HG02798 (cell line): ENCODE measurements at regions not wholly inside any gene's neighbourhood (a gene's known extent, or its start where the extent isn't known, plus 50 kb on each side); places are given as distances from the start of the nearest gene placed in this dataset.
"Not testable (repeated sequence)": the region's sequence is repeated elsewhere in the genome, so short reads cannot be mapped to it uniquely, and the experiment has no call there.

ENCODE experiments used
- ATAC-seq: cut with Tn5 transposase; IDR thresholded peaks from one replicate; pipeline ENCODE4 v1.9.1; 2021; ENCODE audit warnings: mild to moderate bottlenecking; ENCODE audit not compliant: unreplicated experiment, poor library complexity

GRCh38 chr10:28354511-28354910 lies 51.6 kb upstream of the MPP7 start:
- ATAC-seq = no peak

DNA sequence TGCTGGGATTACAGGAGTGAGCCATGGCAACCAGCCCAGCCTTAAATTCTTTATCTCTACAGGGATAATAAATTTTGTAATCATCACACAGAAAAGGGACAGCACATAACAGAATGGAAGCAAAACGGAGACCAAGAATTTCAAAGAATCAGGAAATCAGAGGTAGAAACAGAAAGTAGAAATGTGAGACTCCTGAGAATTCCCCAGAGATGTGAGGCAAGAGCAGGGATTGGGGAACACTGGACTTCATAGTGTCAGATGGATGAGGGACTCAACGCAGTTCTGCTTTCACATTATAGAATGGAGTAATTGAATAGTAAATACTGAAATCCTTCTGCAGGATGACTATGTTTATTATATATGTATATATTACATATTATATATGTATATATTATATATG lies 52.5 kb upstream of the MPP7 start:
- no peak for ATAC-seq

GRCh38 chr10:28359334-28359733 lies 56.5 kb upstream of the MPP7 start:
- no peak for ATAC-seq

DNA sequence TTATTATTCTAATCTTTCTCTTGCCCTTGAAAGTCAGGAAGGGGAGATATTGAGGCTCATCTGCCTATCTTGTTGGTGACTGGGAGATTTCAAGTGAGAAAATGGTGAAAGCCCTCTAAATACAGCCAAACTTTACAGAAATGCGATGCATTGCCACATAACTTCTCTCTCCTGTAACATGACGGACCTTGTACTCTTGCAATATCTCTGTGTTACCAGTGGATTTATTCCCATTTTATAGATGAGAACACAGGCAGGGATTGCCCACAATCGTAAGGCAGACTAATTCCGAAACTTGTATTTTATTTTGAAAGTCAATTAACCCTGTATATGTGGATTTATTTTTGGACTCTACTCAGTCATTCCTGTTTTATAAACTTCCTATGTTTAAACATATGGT lies 57.3 kb upstream of the MPP7 start:
- ATAC-seq = no peak

DNA sequence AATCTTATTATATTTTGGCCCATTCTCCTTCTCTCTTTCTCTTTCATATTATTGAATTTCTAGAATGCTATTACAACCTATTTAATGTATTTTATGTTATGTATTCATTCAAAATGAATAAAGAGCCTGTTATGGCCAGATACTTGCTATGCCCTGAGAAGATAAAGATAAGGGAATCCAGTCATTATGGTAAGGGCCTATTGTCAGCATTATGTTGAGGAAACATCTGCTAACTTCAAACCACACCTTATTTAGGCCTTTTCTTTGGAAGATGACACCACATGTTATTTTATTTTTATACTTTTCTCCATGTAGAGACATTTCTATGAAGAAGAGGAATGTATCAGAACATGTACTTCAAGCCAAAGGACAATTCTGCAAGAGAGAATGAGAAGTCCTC lies 60.5 kb upstream of the MPP7 start:
- ATAC-seq = no peak

- ATAC-seq = no peak
Observed at GRCh38 chr10:28365840-28366239, 63.0 kb upstream of the MPP7 start.

- ATAC-seq = no peak
Observed at GRCh38 chr10:28366994-28367393, 64.1 kb upstream of the MPP7 start.

DNA sequence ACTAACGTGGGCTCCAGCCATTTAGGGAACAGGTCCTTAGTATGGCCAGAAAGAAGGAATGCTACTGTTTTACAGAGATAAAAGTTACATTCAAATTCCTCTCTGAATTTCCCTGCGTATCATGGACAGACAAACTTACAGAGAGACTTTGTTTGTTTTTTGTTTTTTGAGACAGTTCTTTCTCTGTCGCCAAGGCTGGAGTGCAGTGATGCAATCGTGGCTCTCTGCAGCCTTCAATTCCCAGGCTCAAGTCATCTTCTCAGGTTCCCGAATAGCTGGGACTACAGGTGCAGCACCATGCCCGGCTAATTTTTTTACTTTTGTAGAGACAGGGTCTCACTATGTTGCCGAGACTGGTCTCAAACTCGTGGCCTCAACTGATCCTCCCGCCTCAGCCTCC lies 64.5 kb upstream of the MPP7 start:
- no peak for ATAC-seq

- peak; percentile 81 for ATAC-seq
Observed at GRCh38 chr10:28367929-28368484, 65.1 kb upstream of the MPP7 start.

GRCh38 chr10:28370107-28370835 lies 67.4 kb upstream of the MPP7 start:
- ATAC-seq = no peak

DNA sequence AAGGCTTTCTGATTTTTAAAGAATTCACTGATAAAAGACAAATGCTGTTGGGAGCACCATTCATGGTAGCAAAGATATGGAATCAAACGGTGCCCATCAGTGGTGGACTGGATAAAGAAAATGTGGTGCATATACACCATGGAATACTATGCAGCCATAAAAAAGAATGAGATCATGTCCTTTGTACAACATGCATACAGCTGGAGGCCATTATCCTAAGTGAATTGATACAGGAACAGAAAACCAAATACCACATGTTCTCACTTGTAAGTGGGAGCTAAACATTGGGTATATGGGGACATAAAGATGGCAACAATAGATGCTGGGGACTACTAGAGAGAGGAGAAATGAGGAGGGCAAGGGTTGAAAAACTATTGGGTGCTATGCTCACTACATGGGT lies 68.8 kb upstream of the MPP7 start:
- not testable (repeated sequence) for ATAC-seq

GRCh38 chr10:28374036-28374435 lies 71.2 kb upstream of the MPP7 start:
- no peak for ATAC-seq

- no peak for ATAC-seq
Observed at GRCh38 chr10:28375399-28376354, 72.8 kb upstream of the MPP7 start.

DNA sequence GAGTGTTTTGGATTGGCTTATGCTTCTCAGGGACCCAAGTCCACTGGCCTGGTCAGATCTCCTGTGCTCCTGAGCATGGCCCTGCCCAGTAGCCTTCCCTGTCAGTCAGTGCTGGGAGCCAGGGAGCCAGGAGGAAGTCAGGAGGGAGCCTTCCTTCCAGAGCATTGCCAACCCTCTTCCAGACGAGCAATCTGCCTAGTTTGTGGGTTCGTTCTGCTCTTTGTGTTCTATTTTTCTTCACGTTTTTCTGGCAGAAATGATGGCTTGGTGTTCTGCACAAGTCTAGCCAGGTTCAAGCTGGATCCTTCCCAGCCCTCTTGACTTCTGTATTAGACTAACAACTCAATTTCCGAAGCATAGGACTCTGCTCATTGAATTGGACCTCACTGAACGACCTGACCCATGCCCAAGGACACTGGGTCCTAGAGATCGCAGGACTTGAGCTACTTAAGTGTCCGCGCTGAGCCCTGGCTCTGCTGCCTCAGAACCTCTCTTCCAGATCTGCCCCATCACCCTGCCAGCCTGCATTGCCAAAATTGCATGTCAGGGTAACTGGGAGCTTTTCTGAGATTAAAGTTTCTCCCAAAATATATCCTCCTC lies 76.2 kb upstream of the MPP7 start:
- ATAC-seq = no peak

DNA sequence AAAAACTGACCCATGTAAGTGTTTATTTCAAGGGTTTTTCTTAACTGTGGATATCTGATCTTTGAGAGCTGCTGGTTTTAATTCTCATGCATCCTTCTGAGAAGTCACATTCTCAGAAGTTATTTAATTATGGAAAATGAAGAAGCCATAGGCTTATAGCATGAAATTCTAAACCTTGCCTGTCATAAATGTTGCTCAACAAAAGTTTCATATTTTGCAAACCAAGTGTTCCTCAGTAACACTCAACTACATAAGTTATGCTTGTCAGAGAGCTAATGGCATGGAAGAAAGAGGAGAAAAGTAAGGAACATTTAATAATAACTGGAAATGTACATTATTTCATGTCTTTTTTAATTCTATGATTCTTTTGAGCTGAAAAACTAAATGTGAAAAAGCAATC lies 78.6 kb upstream of the MPP7 start:
- no peak for ATAC-seq

DNA sequence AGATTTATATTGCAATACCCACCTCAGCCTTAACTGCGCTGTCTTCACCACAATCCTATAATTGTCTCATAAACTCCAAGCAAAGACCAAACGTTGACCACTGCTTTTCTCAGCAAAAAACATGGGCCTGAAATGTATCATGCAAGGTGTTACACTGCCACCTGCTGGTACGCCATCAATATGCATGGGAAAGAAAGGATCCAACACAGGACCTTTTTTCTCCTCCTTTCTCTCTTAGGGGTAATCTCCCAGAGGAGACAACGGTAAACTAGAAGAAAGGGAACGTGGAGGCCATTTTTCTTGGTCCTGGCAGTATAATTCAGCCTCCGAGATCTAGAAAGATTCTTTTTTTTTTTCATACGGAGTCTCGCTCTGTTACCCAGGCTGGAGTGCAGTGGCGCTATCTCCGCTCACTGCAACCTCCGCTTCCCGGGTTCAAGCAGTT lies 79.1 kb upstream of the MPP7 start:
- peak; percentile 80 for ATAC-seq

DNA sequence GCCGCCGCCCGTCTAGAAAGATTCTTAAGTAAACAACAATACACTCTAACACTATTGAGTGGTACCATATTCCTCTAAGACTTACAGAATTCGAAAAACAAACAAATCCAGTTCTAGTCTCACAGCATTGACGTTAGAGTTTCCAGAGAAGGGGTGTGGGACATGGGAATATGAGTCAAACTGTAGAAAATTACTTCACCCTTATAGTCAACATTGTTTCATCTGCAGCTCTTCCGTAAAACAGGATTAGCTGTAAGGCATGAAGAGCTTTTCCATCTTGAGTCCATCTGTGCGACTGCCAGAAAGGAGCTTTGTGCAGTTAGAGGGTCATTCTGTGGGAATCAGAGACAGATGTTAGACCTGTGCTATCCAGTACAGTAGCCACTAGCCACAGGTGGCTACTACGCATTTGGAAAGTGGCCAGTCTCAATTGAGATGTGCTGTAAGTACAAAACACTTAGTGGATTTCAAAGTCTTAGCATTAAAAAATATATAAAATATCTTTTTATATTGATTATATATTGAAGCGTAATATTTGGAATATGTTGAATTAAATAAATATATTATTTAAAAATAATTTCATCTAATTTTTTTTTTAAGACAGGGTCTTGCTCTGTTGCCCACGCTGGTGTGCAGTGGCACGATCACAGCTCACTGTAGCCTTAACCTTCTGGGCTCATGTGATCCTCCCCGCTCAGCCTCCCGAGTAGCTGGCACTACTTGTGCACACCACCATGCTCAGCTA lies 79.8 kb upstream of the MPP7 start:
- ATAC-seq = no peak

- no peak for ATAC-seq
Observed at GRCh38 chr10:28384557-28384956, 81.7 kb upstream of the MPP7 start.

DNA sequence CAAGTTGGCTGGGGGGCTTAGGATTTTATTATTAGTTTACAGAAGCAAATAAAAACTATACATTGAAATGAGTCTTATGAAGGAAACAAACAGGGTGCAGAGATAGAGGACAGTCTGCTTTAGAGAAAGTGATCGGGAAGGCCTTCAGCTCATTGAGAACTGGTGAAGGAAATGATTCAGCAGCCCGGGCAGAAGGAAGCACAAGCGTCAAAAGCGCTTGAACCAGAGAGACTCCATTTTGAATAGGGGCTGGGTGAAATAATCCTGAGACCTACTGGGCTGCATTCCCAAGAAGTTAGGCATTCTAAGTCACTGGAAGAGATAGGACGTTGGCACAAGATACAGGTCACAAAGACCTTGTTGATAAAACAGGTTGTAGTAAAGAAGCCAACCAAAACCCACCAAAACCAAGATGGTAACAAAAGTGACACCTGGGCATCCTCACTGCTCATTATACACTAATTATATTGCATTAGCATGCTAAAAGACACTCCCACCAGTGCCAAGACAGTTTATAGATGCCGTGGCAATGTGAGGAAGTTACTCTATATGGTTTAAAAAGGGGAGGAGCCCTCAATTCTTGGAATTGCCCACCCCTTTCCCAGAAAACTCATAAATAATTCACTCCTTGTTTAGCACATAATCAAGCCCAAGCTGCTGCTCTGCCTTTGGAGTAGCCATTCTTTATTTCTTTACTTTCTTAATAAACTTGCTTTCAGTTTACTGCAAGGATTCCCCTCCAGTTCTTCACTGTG lies 83.1 kb upstream of the MPP7 start:
- ATAC-seq = no peak
